WTC11 (cell line): ENCODE measurements at regions not wholly inside any gene's neighbourhood (a gene's known extent, or its start where the extent isn't known, plus 50 kb on each side); places are given as distances from the start of the nearest gene placed in this dataset.
A peak's percentile ranks its signal among the peaks of the same experiment; 100 is the strongest.

ENCODE experiments used
- ATAC-seq: fragments of 200-7000 bp; cut with Tn5 transposase; 2 replicates; pipeline ENCODE4 v1.10.0; 2021; ENCODE audit warnings: mild to moderate bottlenecking, moderate library complexity
- CTCF ChIA-PET: fragments of 300-600 bp; sonication (Branson Sonifier 250); formaldehyde crosslinking; loops from one replicate; lab custom pipeline; 2021; ENCODE audit warnings: antibody characterized with exemption; lab: Charles Lee
- POLR2A ChIA-PET: fragments of 350-600 bp; sonication (Branson Sonifier 250); formaldehyde crosslinking; loops from one replicate; lab custom pipeline; 2021; ENCODE audit warnings: antibody characterized with exemption; lab: Charles Lee
- DNase-seq: peaks from one replicate; pipeline ENCODE4 v3.0.0; 2021; ENCODE audit warnings: low spot score
- H3K27ac Mint-ChIP-seq: 2 replicates; pipeline ENCODE4 v1.8.0; 2021; ENCODE audit warnings: mixed read lengths
- H3K27me3 Mint-ChIP-seq: 2 replicates; pipeline ENCODE4 v1.8.0; 2021; ENCODE audit warnings: low read depth, mild to moderate bottlenecking, moderate library complexity, mixed read lengths
- H3K36me3 Mint-ChIP-seq: 2 replicates; pipeline ENCODE4 v1.8.0; 2021; ENCODE audit warnings: mixed read lengths
- H3K4me1 Mint-ChIP-seq: 2 replicates; pipeline ENCODE4 v1.8.0; 2022; ENCODE audit warnings: mixed read lengths
- H3K4me3 Mint-ChIP-seq: 2 replicates; pipeline ENCODE4 v1.8.0; 2021; ENCODE audit warnings: mild to moderate bottlenecking, moderate library complexity, mixed read lengths
- H3K9me3 Mint-ChIP-seq: 2 replicates; pipeline ENCODE4 v1.8.0; 2021; ENCODE audit warnings: mixed read lengths
- EMX1 ChIP-seq: fragments of 250-450 bp; sonication (Bioruptor Pico); IDR thresholded peaks from 2 replicates; pipeline ENCODE4 v1.8.0; 2021; ENCODE audit warnings: mild to moderate bottlenecking
- ESRRA ChIP-seq: sonication (generic); formaldehyde crosslinking; IDR thresholded peaks from 2 replicates; pipeline ENCODE4 v1.8.1; 2022; ENCODE audit warnings: mild to moderate bottlenecking, missing genetic modification reagents, borderline replicate concordance
- ETV6 ChIP-seq: sonication (generic); formaldehyde crosslinking; IDR thresholded peaks from 2 replicates; pipeline ENCODE4 v1.8.1; 2022; ENCODE audit warnings: mild to moderate bottlenecking, missing genetic modification reagents
- FOXP1 ChIP-seq: sonication (generic); formaldehyde crosslinking; IDR thresholded peaks from 2 replicates; pipeline ENCODE4 v1.8.0; 2022; ENCODE audit warnings: missing genetic modification reagents, mild to moderate bottlenecking, moderate library complexity, borderline replicate concordance
- GTF2I ChIP-seq: fragments of 250-450 bp; sonication (Bioruptor Pico); conservative IDR thresholded peaks from 2 replicates; pipeline ENCODE4 v1.4.0; 2021; ENCODE audit warnings: mild to moderate bottlenecking
- HMGA2 ChIP-seq: fragments of 250-450 bp; sonication (Bioruptor Pico); IDR thresholded peaks from 2 replicates; pipeline ENCODE4 v1.4.0; 2021; ENCODE audit warnings: mild to moderate bottlenecking, moderate library complexity
- JAZF1 ChIP-seq: fragments of 250-450 bp; sonication (Bioruptor Pico); IDR thresholded peaks from 2 replicates; pipeline ENCODE4 v1.9.0; 2021; ENCODE audit warnings: moderate library complexity, mild to moderate bottlenecking, inconsistent platforms
- JUN ChIP-seq: sonication (generic); formaldehyde crosslinking; IDR thresholded peaks from 2 replicates; pipeline ENCODE4 v1.8.0; 2023; ENCODE audit warnings: mild to moderate bottlenecking, missing genetic modification reagents
- NR2C2 ChIP-seq: sonication (generic); formaldehyde crosslinking; IDR thresholded peaks from 2 replicates; pipeline ENCODE4 v1.8.0; 2022; ENCODE audit warnings: mild to moderate bottlenecking, missing genetic modification reagents
- PRRX2 ChIP-seq: fragments of 250-450 bp; sonication (Bioruptor Pico); IDR thresholded peaks from 2 replicates; pipeline ENCODE4 v1.8.0; 2021; ENCODE audit warnings: mild to moderate bottlenecking
- RORB ChIP-seq: fragments of 250-450 bp; sonication (Bioruptor Pico); IDR thresholded peaks from 2 replicates; pipeline ENCODE4 v1.9.0; 2021; ENCODE audit warnings: mild to moderate bottlenecking
- SMAD3 ChIP-seq: sonication (generic); formaldehyde crosslinking; IDR thresholded peaks from 2 replicates; pipeline ENCODE4 v1.8.0; 2022; ENCODE audit warnings: missing genetic modification reagents, mild to moderate bottlenecking, borderline replicate concordance
- SOX15 ChIP-seq: fragments of 250-450 bp; sonication (Bioruptor Pico); IDR thresholded peaks from 2 replicates; pipeline ENCODE4 v1.9.0; 2021; ENCODE audit warnings: mild to moderate bottlenecking
- TEAD1 ChIP-seq: sonication (generic); formaldehyde crosslinking; IDR thresholded peaks from 2 replicates; pipeline ENCODE4 v1.8.0; 2022; ENCODE audit warnings: mild to moderate bottlenecking, missing genetic modification reagents
- USF1 ChIP-seq: sonication (generic); formaldehyde crosslinking; IDR thresholded peaks from 2 replicates; pipeline ENCODE4 v1.8.0; 2022; ENCODE audit warnings: mild to moderate bottlenecking, missing genetic modification reagents
- USF2 ChIP-seq: sonication (generic); formaldehyde crosslinking; IDR thresholded peaks from 2 replicates; pipeline ENCODE4 v1.8.1; 2023; ENCODE audit warnings: mild to moderate bottlenecking, missing genetic modification reagents, moderate library complexity
- ZMAT4 ChIP-seq: fragments of 250-450 bp; sonication (Bioruptor Pico); IDR thresholded peaks from 2 replicates; pipeline ENCODE4 v1.9.0; 2021; ENCODE audit warnings: mild to moderate bottlenecking
- ZNF281 ChIP-seq: sonication (generic); formaldehyde crosslinking; IDR thresholded peaks from 2 replicates; pipeline ENCODE4 v1.8.0; 2023; ENCODE audit warnings: mild to moderate bottlenecking, missing genetic modification reagents
- ZNF317 ChIP-seq: sonication (generic); formaldehyde crosslinking; IDR thresholded peaks from 2 replicates; pipeline ENCODE4 v1.8.1; 2023; ENCODE audit warnings: low read depth, mild to moderate bottlenecking, moderate library complexity, missing genetic modification reagents, borderline replicate concordance
- ZNF512 ChIP-seq: sonication (generic); formaldehyde crosslinking; IDR thresholded peaks from 2 replicates; pipeline ENCODE4 v1.8.1; 2022; ENCODE audit warnings: missing genetic modification reagents, borderline replicate concordance
- ZNF671 ChIP-seq: fragments of 250-450 bp; sonication (Bioruptor Pico); IDR thresholded peaks from 2 replicates; pipeline ENCODE4 v1.8.0; 2021; ENCODE audit warnings: mild to moderate bottlenecking

GRCh38 chr20:53660947-53661381, 67.3 kb upstream of the ZNF217 start:
- CTCF ChIA-PET: interaction anchor here (0.7 to 1.9 kb wide), 8 partner anchors 80 to 279 kb away, joined by 3 to 9 read pairs (median 4); no protein-coding TSS in a partner anchor
- H3K9me3 Mint-ChIP-seq: peaks cover 2% of the 10 kb centered on the region; the same call in 1 of the 2 replicates
- H3K4me1 Mint-ChIP-seq: peaks cover 56% of the 10 kb centered on the region
- TF ChIP-seq ZNF671 (CRISPR knock-in tag): no peak
- no peak for TF ChIP-seq ETV6 (CRISPR knock-in tag)
- TF ChIP-seq JAZF1 (CRISPR knock-in tag): no peak
- no peak for TF ChIP-seq TEAD1 (CRISPR knock-in tag)
- TF ChIP-seq ZNF512 (CRISPR knock-in tag): no peak
- TF ChIP-seq ZMAT4 (CRISPR knock-in tag): no peak
- TF ChIP-seq SOX15 (CRISPR knock-in tag): no peak
- TF ChIP-seq GTF2I (CRISPR knock-in tag): no peak
- no peak for TF ChIP-seq JUN
- TF ChIP-seq SMAD3 (CRISPR knock-in tag): no peak
- no peak for TF ChIP-seq ZNF281 (CRISPR knock-in tag)
- TF ChIP-seq ESRRA (CRISPR knock-in tag): no peak
- no peak for TF ChIP-seq ZNF317 (CRISPR knock-in tag)
- TF ChIP-seq RORB: no peak
- no peak for TF ChIP-seq HMGA2 (CRISPR knock-in tag)
- TF ChIP-seq, all 79 proteins: peak for 0
- ATAC-seq (peak; percentile 50), DNase-seq (no peak)
- no peak overlapping the region for H3K4me3 Mint-ChIP-seq
- POLR2A ChIA-PET: interaction anchor here (0.8 kb wide), 1 partner anchor 38 kb away, joined by 3 read pairs; no protein-coding TSS in a partner anchor
- H3K36me3 Mint-ChIP-seq: no peaks in the 10 kb centered on the region
- H3K27me3 Mint-ChIP-seq: no peaks in the 10 kb centered on the region
- no peak overlapping the region for H3K27ac Mint-ChIP-seq

GRCh38 chr20:53660078-53660909, 66.7 kb upstream of the ZNF217 start:
- Mint-ChIP-seq H3K9me3 (no peaks in the 10 kb centered on the region), H3K27ac (peak overlapping the region; percentile 84)
- no peak for TF ChIP-seq NR2C2 (CRISPR knock-in tag)
- no peak for TF ChIP-seq FOXP1 (CRISPR knock-in tag)
- TF ChIP-seq EMX1 (CRISPR knock-in tag): no peak
- no peak for TF ChIP-seq PRRX2 (CRISPR knock-in tag)
- peak; percentile 65 for TF ChIP-seq USF1 (CRISPR knock-in tag)
- peak; percentile 81 for TF ChIP-seq USF2 (CRISPR knock-in tag)
- TF ChIP-seq, all 79 proteins: peak for 2
- ChIA-PET CTCF (interaction anchor here (0.7 to 1.9 kb wide), 9 partner anchors 66 to 280 kb away, joined by 3 to 9 read pairs (median 4); no protein-coding TSS in a partner anchor), POLR2A (interaction anchor here (0.8 to 1.0 kb wide), 2 partner anchors 34 to 37 kb away, joined by 3 read pairs; no protein-coding TSS in a partner anchor)
- H3K36me3 Mint-ChIP-seq: no peaks in the 10 kb centered on the region
- no peaks in the 10 kb centered on the region for H3K27me3 Mint-ChIP-seq
- H3K4me1 Mint-ChIP-seq: peaks cover 59% of the 10 kb centered on the region
- H3K4me3 Mint-ChIP-seq: peak overlapping the region; percentile 67
- ATAC-seq (no peak; the same call in 1 of the 2 replicates), DNase-seq (peak; percentile 23)
